NB4 (cell line): ENCODE measurements at regions not wholly inside any gene's neighbourhood (a gene's known extent, or its start where the extent isn't known, plus 50 kb on each side); places are given as distances from the start of the nearest gene placed in this dataset.

Experiments used
- CTCF ChIP-seq: IDR thresholded peaks from one replicate; pipeline ENCODE4 v1.5.1; 2012; ENCODE audit warnings: low read depth, low read length
- MAX ChIP-seq: IDR thresholded peaks from 2 replicates; pipeline ENCODE4 v1.6.1; 2011; ENCODE audit warnings: low read depth, low read length
- POLR2A ChIP-seq: IDR thresholded peaks from 2 replicates; pipeline ENCODE4 v1.6.1; 2011; ENCODE audit warnings: mild to moderate bottlenecking; ENCODE audit not compliant: insufficient read length; ENCODE audit errors: extremely low read depth

GRCh38 chr5:118456085-118456484, 532.3 kb downstream of the DTWD2 start:
- TF ChIP-seq CTCF (no peak), POLR2A (no peak), MAX (no peak)
